K562 (cell line): ENCODE measurements at regions not wholly inside any gene's neighbourhood (a gene's known extent, or its start where the extent isn't known, plus 50 kb on each side); places are given as distances from the start of the nearest gene placed in this dataset.

ENCODE experiments used
- ATAC-seq: fragments of 200-7000 bp; cut with Tn5 transposase; 3 replicates; pipeline ENCODE4 v1.9.1; 2020; ENCODE audit warnings: moderate library complexity
- BruUV-seq: library from RNA; stranded (reverse); fragments of 400-500 nt; replicated peaks from 2 replicates; lab custom pipeline; 2021; lab: Mats Ljungman, UMichigan
- CTCF ChIA-PET: fragments of 300-600 bp; formaldehyde crosslinking; extraction: SDS; loops from one replicate; lab custom pipeline; 2021; ENCODE audit warnings: low intra/inter-chr PET ratio; lab: Yijun Ruan, JAX
- POLR2A ChIA-PET: fragments of 300-600, 350-650 bp; sonication (Branson Sonifier 250); formaldehyde crosslinking; extraction: SDS; loops from one replicate; lab custom pipeline; 2021; ENCODE audit warnings: antibody characterized with exemption, inconsistent platforms; lab: Yijun Ruan, JAX
- DNase-seq, 4 experiments: peaks; one replicate each; pipeline versions ENCODE4 v3.0.0 to v3.0.0-alpha.2; 2011 to 2018; ENCODE audit warnings: low spot score in 3 of 4, mixed read lengths in 3 of 4; ENCODE audit errors: extremely low read depth in 1 of 4
- FAIRE-seq: peaks from 2 replicates; lab custom pipeline; 2011; peaks lifted over from hg19 to GRCh38; lab: Jason Lieb, UNC
- H2AFZ ChIP-seq: 2 replicates; pipeline ENCODE4 v1.6.0; 2011; ENCODE audit warnings: low read depth, low read length, control low read depth, inconsistent platforms
- H3K27ac ChIP-seq: fragments of 200-600 bp; 3 replicates; pipeline ENCODE4 v1.8.0; 2011; ENCODE audit warnings: low read depth, mild to moderate bottlenecking, control low read depth, inconsistent platforms, low read length, moderate library complexity, mixed read lengths; ENCODE audit errors: extremely low read depth
- H3K27me3 ChIP-seq, 2 experiments: fragments of 300-600 bp in 1 of 2; 2 replicates in 1 of 2; 3 replicates in 1 of 2; pipeline versions ENCODE4 v1.6.0 to v1.8.0; 2011; ENCODE audit warnings: inconsistent platforms in 2 of 2, low read length in 2 of 2, mild to moderate bottlenecking in 1 of 2, mixed read lengths in 1 of 2, moderate library complexity in 1 of 2; ENCODE audit not compliant: control insufficient read depth in 2 of 2, insufficient read depth in 2 of 2
- H3K36me3 ChIP-seq: fragments of 300-600 bp; 3 replicates; pipeline ENCODE4 v1.8.0; 2011; ENCODE audit warnings: mild to moderate bottlenecking, low read length, inconsistent platforms; ENCODE audit not compliant: control insufficient read depth, insufficient read depth
- H3K4me1 ChIP-seq, 2 experiments: fragments of 200-600 bp in 1 of 2; replicated peaks in 1 of 2; 2 replicates in 1 of 2; 3 replicates in 1 of 2; pipeline versions ENCODE4 v1.5.1 to v1.8.0; 2011; ENCODE audit warnings: inconsistent platforms in 2 of 2, low read length in 2 of 2, mild to moderate bottlenecking in 1 of 2, mixed read lengths in 1 of 2, moderate library complexity in 1 of 2; ENCODE audit not compliant: control insufficient read depth in 2 of 2, insufficient read depth in 2 of 2
- H3K4me2 ChIP-seq: 2 replicates; pipeline ENCODE4 v1.6.1; 2011; ENCODE audit warnings: low read length, control low read depth, inconsistent platforms, mixed read lengths; ENCODE audit not compliant: insufficient read depth
- H3K4me3 ChIP-seq: fragments of 200-600 bp; sonication (generic), shearing (Covaris generic); 2 replicates; pipeline ENCODE4 v1.5.1; 2016; ENCODE audit warnings: control low read depth, inconsistent platforms
- H3K79me2 ChIP-seq: fragments of 200-600 bp; 3 replicates; pipeline ENCODE4 v1.8.0; 2011; ENCODE audit warnings: low read length, inconsistent platforms; ENCODE audit not compliant: control insufficient read depth, insufficient read depth
- H3K9ac ChIP-seq, 2 experiments: 2 replicates each; pipeline versions ENCODE4 v1.6.0 to v1.6.1; 2011; ENCODE audit warnings: low read depth in 2 of 2, low read length in 2 of 2, control low read depth in 1 of 2, inconsistent platforms in 1 of 2, mild to moderate bottlenecking in 1 of 2, mixed read lengths in 1 of 2; ENCODE audit not compliant: insufficient read depth in 1 of 2
- H3K9me1 ChIP-seq: one replicate; pipeline ENCODE4 v1.6.0; 2011; ENCODE audit warnings: inconsistent platforms, mild to moderate bottlenecking, low read length, moderate library complexity; ENCODE audit not compliant: control insufficient read depth, insufficient read depth
- H3K9me3 ChIP-seq: replicated peaks from 2 replicates; pipeline ENCODE4 v1.5.1; 2011; ENCODE audit warnings: low read depth, low read length, inconsistent platforms; ENCODE audit not compliant: control insufficient read depth, insufficient read depth
- H4K20me1 ChIP-seq: replicated peaks from 2 replicates; pipeline ENCODE4 v1.6.1; 2011; ENCODE audit warnings: low read length, inconsistent platforms, mixed read lengths; ENCODE audit not compliant: control insufficient read depth, insufficient read depth
- BACH1 ChIP-seq: fragments of 200-800 bp; sonication (Bioruptor generic); IDR thresholded peaks from 2 replicates; pipeline ENCODE4 v1.6.1; 2016; ENCODE audit warnings: missing genetic modification characterization, missing compliant biosample characterization
- CTBP1 ChIP-seq: fragments of 450-650 bp; IDR thresholded peaks from 2 replicates; pipeline ENCODE4 v1.6.1; 2016; ENCODE audit warnings: borderline replicate concordance
- NFIC ChIP-seq: fragments of 450-650 bp; IDR thresholded peaks from 2 replicates; pipeline ENCODE4 v1.6.1; 2017; ENCODE audit warnings: mild to moderate bottlenecking, inconsistent platforms
- RBBP5 ChIP-seq: fragments of 200-600 bp; sonication (generic); IDR thresholded peaks from 2 replicates; pipeline ENCODE4 v1.6.1; 2012; ENCODE audit warnings: borderline replicate concordance, mild to moderate bottlenecking, low read length, control low read depth, inconsistent platforms; ENCODE audit not compliant: insufficient read depth, poor library complexity, severe bottlenecking
- RBM25 ChIP-seq: fragments of 200-400 bp; formaldehyde crosslinking; IDR thresholded peaks from 2 replicates; pipeline ENCODE4 v1.6.1; 2018; ENCODE audit warnings: low read length, low read depth, moderate library complexity; ENCODE audit not compliant: severe bottlenecking
- SLC30A9 ChIP-seq: fragments of 250-450 bp; sonication (Bioruptor Pico); IDR thresholded peaks from 2 replicates; pipeline ENCODE4 v1.8.0; 2022; ENCODE audit warnings: mild to moderate bottlenecking, moderate library complexity
- TBP ChIP-seq: optimal IDR thresholded peaks from 2 replicates; pipeline ENCODE3; 2011; ENCODE audit warnings: low read depth, low read length, improper control_type of control experiment
- ZBTB1 ChIP-seq: sonication (generic); formaldehyde crosslinking; IDR thresholded peaks from 2 replicates; pipeline ENCODE4 v1.8.1; 2023; ENCODE audit warnings: missing genetic modification reagents, low read depth, mild to moderate bottlenecking, borderline replicate concordance
- ZNF174 ChIP-seq: fragments of 250-450 bp; sonication (Bioruptor Pico); IDR thresholded peaks from 2 replicates; pipeline ENCODE4 v1.4.0; 2020; ENCODE audit warnings: mild to moderate bottlenecking
- ZNF431 ChIP-seq: sonication (generic); formaldehyde crosslinking; IDR thresholded peaks from 2 replicates; pipeline ENCODE4 v1.8.0; 2022; ENCODE audit warnings: mild to moderate bottlenecking, missing genetic modification reagents
- ZNF551 ChIP-seq: fragments of 250-450 bp; sonication (Bioruptor Pico); IDR thresholded peaks from 2 replicates; pipeline ENCODE4 v1.5.0; 2021; ENCODE audit warnings: mild to moderate bottlenecking, moderate library complexity
- ZNF830 ChIP-seq: fragments of 250-450 bp; sonication (Bioruptor Pico); IDR thresholded peaks from 2 replicates; pipeline ENCODE4 v1.5.0; 2021; ENCODE audit warnings: mild to moderate bottlenecking
- WGBS: fragments of 100-300 bp; shearing (Covaris generic); methylation state at CpG from one replicate; pipeline ENCODE4 v1.1.6; 2016; ENCODE audit warnings: low coverage, mixed read lengths; ENCODE audit not compliant: insufficient coverage; ENCODE audit errors: missing lambda C conversion rate; 5-methylcytosine and 5-hydroxymethylcytosine counted together
- in situ Hi-C: fragments of 300-500 bp; cut with MboI; formaldehyde crosslinking; loops from 4 replicates; pipeline ENCODE4 v1.15.0; 2018; ENCODE audit warnings: inconsistent platforms, mixed read lengths
- intact Hi-C: fragments of 100-400 bp; cut with micrococcal nuclease; formaldehyde crosslinking; loops from 2 replicates; pipeline ENCODE4 v1.14.2; 2022
- TF ChIP-seq, protein P1 (sequence below): fragments of 250-450 bp; sonication (Bioruptor Pico); IDR thresholded peaks from 2 replicates; pipeline ENCODE4 v1.9.0; 2021; ENCODE audit warnings: mild to moderate bottlenecking
- TF ChIP-seq, protein P2 (sequence below): sonication (generic); formaldehyde crosslinking; IDR thresholded peaks from 2 replicates; pipeline ENCODE4 v1.8.1; 2023; ENCODE audit warnings: mild to moderate bottlenecking, missing genetic modification reagents
- TF ChIP-seq, protein P3 (sequence below), 2 experiments: fragments of 450-650 bp in 1 of 2; sonication (generic) in 1 of 2; formaldehyde crosslinking; conservative IDR thresholded peaks; 2 replicates each; pipeline versions ENCODE4 v1.4.0 to v1.8.1; 2020 to 2022; ENCODE audit warnings: mild to moderate bottlenecking in 1 of 2, missing genetic modification reagents in 1 of 2
- TF ChIP-seq, protein P4 (sequence below): sonication (generic); formaldehyde crosslinking; IDR thresholded peaks from 2 replicates; pipeline ENCODE4 v1.8.0; 2022; ENCODE audit warnings: mild to moderate bottlenecking, missing genetic modification reagents

DNA sequence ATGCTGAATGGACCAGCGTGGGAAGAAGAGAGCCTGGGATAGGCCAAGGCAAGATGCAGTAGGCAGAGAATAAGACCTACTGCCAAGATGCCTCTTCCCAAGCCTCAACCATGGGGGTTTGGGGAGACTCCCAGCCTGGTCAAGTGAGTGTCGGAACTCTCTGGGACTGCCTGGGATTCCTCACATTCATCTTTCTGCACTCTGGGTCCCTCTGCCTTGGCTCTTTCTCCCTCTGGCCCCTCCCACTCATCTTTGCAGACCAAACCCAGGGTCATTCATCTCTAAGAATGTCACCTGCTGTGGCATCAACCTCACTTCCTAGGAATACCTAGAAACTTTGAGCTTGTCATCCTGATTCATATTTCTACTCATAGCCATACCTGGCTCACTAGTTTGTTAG, 211.3 kb upstream of the HNRNPA3 start:
- H3K4me3 ChIP-seq, result no peak overlapping the region
- ChIA-PET CTCF (no interaction called here), POLR2A (no interaction called here)
- WGBS, result 8% methylated on average over 2 of the region's 2 CpGs
- no peaks in the 10 kb centered on the region for H3K27me3 ChIP-seq
- DNase-seq, result no peak
- no peak for FAIRE-seq
- TF ChIP-seq NFIC (no peak), RBM25 (no peak), ZBTB1 (no peak), BACH1 (tag) (no peak), RBBP5 (no peak), TBP (no peak), CTBP1 (no peak), ZNF830 (CRISPR knock-in tag) (no peak), ZNF551 (CRISPR knock-in tag) (no peak), SLC30A9 (CRISPR knock-in tag) (no peak), ZNF174 (CRISPR knock-in tag) (no peak), ZNF431 (CRISPR knock-in tag) (no peak)
- TF ChIP-seq, protein P1, sequence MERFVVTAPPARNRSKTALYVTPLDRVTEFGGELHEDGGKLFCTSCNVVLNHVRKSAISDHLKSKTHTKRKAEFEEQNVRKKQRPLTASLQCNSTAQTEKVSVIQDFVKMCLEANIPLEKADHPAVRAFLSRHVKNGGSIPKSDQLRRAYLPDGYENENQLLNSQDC (CRISPR knock-in tag), result no peak
- TF ChIP-seq, protein P2, sequence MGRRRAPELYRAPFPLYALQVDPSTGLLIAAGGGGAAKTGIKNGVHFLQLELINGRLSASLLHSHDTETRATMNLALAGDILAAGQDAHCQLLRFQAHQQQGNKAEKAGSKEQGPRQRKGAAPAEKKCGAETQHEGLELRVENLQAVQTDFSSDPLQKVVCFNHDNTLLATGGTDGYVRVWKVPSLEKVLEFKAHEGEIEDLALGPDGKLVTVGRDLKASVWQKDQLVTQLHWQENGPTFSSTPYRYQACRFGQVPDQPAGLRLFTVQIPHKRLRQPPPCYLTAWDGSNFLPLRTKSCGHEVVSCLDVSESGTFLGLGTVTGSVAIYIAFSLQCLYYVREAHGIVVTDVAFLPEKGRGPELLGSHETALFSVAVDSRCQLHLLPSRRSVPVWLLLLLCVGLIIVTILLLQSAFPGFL (CRISPR knock-in tag), result no peak
- TF ChIP-seq, protein P3, sequence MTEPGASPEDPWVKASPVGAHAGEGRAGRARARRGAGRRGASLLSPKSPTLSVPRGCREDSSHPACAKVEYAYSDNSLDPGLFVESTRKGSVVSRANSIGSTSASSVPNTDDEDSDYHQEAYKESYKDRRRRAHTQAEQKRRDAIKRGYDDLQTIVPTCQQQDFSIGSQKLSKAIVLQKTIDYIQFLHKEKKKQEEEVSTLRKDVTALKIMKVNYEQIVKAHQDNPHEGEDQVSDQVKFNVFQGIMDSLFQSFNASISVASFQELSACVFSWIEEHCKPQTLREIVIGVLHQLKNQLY (CRISPR knock-in tag; conservative IDR thresholded peaks at IDR 0.05), result no peak
- TF ChIP-seq, protein P4, sequence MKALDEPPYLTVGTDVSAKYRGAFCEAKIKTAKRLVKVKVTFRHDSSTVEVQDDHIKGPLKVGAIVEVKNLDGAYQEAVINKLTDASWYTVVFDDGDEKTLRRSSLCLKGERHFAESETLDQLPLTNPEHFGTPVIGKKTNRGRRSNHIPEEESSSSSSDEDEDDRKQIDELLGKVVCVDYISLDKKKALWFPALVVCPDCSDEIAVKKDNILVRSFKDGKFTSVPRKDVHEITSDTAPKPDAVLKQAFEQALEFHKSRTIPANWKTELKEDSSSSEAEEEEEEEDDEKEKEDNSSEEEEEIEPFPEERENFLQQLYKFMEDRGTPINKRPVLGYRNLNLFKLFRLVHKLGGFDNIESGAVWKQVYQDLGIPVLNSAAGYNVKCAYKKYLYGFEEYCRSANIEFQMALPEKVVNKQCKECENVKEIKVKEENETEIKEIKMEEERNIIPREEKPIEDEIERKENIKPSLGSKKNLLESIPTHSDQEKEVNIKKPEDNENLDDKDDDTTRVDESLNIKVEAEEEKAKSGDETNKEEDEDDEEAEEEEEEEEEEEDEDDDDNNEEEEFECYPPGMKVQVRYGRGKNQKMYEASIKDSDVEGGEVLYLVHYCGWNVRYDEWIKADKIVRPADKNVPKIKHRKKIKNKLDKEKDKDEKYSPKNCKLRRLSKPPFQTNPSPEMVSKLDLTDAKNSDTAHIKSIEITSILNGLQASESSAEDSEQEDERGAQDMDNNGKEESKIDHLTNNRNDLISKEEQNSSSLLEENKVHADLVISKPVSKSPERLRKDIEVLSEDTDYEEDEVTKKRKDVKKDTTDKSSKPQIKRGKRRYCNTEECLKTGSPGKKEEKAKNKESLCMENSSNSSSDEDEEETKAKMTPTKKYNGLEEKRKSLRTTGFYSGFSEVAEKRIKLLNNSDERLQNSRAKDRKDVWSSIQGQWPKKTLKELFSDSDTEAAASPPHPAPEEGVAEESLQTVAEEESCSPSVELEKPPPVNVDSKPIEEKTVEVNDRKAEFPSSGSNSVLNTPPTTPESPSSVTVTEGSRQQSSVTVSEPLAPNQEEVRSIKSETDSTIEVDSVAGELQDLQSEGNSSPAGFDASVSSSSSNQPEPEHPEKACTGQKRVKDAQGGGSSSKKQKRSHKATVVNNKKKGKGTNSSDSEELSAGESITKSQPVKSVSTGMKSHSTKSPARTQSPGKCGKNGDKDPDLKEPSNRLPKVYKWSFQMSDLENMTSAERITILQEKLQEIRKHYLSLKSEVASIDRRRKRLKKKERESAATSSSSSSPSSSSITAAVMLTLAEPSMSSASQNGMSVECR (CRISPR knock-in tag), result no peak
- no peak overlapping the region for H3K9ac ChIP-seq
- H3K4me1 ChIP-seq, result no peaks in the 10 kb centered on the region; a peak in 1 of 5 replicates
- no peak for ATAC-seq
- H3K9me3 ChIP-seq, result no peaks in the 10 kb centered on the region
- H2AFZ ChIP-seq, result no peak overlapping the region
- intact Hi-C loops, result no loop called here
- no peaks in the 10 kb centered on the region for H4K20me1 ChIP-seq
- no peak overlapping the region for H3K4me2 ChIP-seq
- H3K9me1 ChIP-seq, result no peaks in the 10 kb centered on the region
- no TSS peak for BruUV-seq
- H3K27ac ChIP-seq, result no peak overlapping the region
- no peaks in the 10 kb centered on the region for H3K79me2 ChIP-seq
- in situ Hi-C loops, result no loop called here
- no peaks in the 10 kb centered on the region for H3K36me3 ChIP-seq
